ENCODE measurements at regions not wholly inside any gene's neighbourhood (a gene's known extent, or its start where the extent isn't known, plus 50 kb on each side); places are given as distances from the start of the nearest gene placed in this dataset.
A peak's percentile ranks its signal among the peaks of the same experiment; 100 is the strongest.

- Histone ChIP-seq H3K27me3 (ENCODE audit: control insufficient read depth, insufficient read depth, low read length) (no peaks in the 10 kb centered on the region), H3K9ac (ENCODE audit: low read length in 3 of 3) (no peak overlapping the region), H3K9me3 (ENCODE audit: control insufficient read depth in 2 of 3, insufficient read depth in 1 of 3, low read length in 3 of 3) (no peaks in the 10 kb centered on the region), H3K4me1 (ENCODE audit: control insufficient read depth in 2 of 3, insufficient read depth in 2 of 3, low read depth in 1 of 3, low read length in 3 of 3) (no peaks in the 10 kb centered on the region), H3K36me3 (ENCODE audit: control insufficient read depth in 2 of 3, insufficient read depth in 3 of 3, low read length in 3 of 3) (no peaks in the 10 kb centered on the region), H3K4me3 (ENCODE audit: low read length in 3 of 3) (no peak overlapping the region), H3K27ac (ENCODE audit: low read depth in 2 of 2, low read length in 2 of 2) (no peak overlapping the region)
- no peak for TF ChIP-seq CTCF (IDR thresholded peaks at IDR 0.05; ENCODE audit: borderline replicate concordance, extremely low read depth, insufficient read depth)
- FAIRE-seq (no peak), DNase-seq (no peak)
- intact Hi-C loops (cut with DNase I), result no loop called here
Observed at GRCh38 chr7:46852795-46853194, 729.1 kb downstream of the TNS3 start.

- H3K36me3 ChIP-seq (ENCODE audit: control insufficient read depth in 2 of 3, insufficient read depth in 3 of 3, low read length in 3 of 3), result no peaks in the 10 kb centered on the region
- H3K9ac ChIP-seq (ENCODE audit: low read length in 3 of 3), result no peak overlapping the region
- no peak for DNase-seq
- no peaks in the 10 kb centered on the region for H3K4me1 ChIP-seq (ENCODE audit: control insufficient read depth in 2 of 3, insufficient read depth in 2 of 3, low read depth in 1 of 3, low read length in 3 of 3)
- intact Hi-C loops (cut with DNase I), result no loop called here
- H3K9me3 ChIP-seq (ENCODE audit: control insufficient read depth in 2 of 3, insufficient read depth in 1 of 3, low read length in 3 of 3), result no peaks in the 10 kb centered on the region
- no peak overlapping the region for H3K4me3 ChIP-seq (ENCODE audit: low read length in 3 of 3)
- TF ChIP-seq CTCF (IDR thresholded peaks at IDR 0.05; ENCODE audit: borderline replicate concordance, extremely low read depth, insufficient read depth), result no peak
- FAIRE-seq, result no peak
- H3K27me3 ChIP-seq (ENCODE audit: control insufficient read depth, insufficient read depth, low read length), result no peaks in the 10 kb centered on the region
- no peak overlapping the region for H3K27ac ChIP-seq (ENCODE audit: low read depth in 2 of 2, low read length in 2 of 2)
Observed at GRCh38 chr7:46850563-46851330, 731.2 kb downstream of the TNS3 start.

GRCh38 chr7:46848944-46849343, 733.0 kb downstream of the TNS3 start:
- H3K27me3 ChIP-seq (ENCODE audit: control insufficient read depth, insufficient read depth, low read length), result no peaks in the 10 kb centered on the region
- intact Hi-C loops (cut with DNase I), result no loop called here
- H3K36me3 ChIP-seq (ENCODE audit: control insufficient read depth in 2 of 3, insufficient read depth in 3 of 3, low read length in 3 of 3), result no peaks in the 10 kb centered on the region
- no peak overlapping the region for H3K27ac ChIP-seq (ENCODE audit: low read depth in 2 of 2, low read length in 2 of 2)
- H3K9me3 ChIP-seq (ENCODE audit: control insufficient read depth in 2 of 3, insufficient read depth in 1 of 3, low read length in 3 of 3), result no peaks in the 10 kb centered on the region
- no peak for TF ChIP-seq CTCF (IDR thresholded peaks at IDR 0.05; ENCODE audit: borderline replicate concordance, extremely low read depth, insufficient read depth)
- no peak overlapping the region for H3K9ac ChIP-seq (ENCODE audit: low read length in 3 of 3)
- FAIRE-seq (no peak), DNase-seq (peak in 1 of 5 donors; percentile 12)
- no peak overlapping the region for H3K4me3 ChIP-seq (ENCODE audit: low read length in 3 of 3)
- H3K4me1 ChIP-seq (ENCODE audit: control insufficient read depth in 2 of 3, insufficient read depth in 2 of 3, low read depth in 1 of 3, low read length in 3 of 3), result no peaks in the 10 kb centered on the region

DNA sequence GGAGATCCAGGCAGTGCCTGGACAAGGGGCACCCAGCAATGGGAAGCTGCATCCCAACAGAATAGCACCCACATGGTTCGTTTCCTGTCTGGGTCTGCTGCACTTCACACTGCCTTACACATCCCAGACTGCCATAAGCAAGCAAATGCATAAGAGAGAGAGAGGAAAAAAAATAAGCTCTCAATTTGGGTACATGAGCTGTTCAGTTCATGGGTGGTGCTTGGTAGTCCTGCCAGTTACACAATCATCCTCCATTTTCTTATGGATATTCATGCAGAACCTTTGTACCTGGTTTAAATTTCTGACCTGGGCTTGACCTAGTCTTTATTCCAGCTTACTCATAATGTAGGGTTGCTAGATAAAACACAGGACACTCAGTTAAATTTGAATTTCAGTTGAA, 733.6 kb downstream of the TNS3 start:
- TF ChIP-seq CTCF (IDR thresholded peaks at IDR 0.05; ENCODE audit: borderline replicate concordance, extremely low read depth, insufficient read depth), result no peak
- H3K9me3 ChIP-seq (ENCODE audit: control insufficient read depth in 2 of 3, insufficient read depth in 1 of 3, low read length in 3 of 3), result no peaks in the 10 kb centered on the region
- no peak overlapping the region for H3K4me3 ChIP-seq (ENCODE audit: low read length in 3 of 3)
- H3K27ac ChIP-seq (ENCODE audit: low read depth in 2 of 2, low read length in 2 of 2), result no peak overlapping the region
- H3K27me3 ChIP-seq (ENCODE audit: control insufficient read depth, insufficient read depth, low read length), result no peaks in the 10 kb centered on the region
- H3K4me1 ChIP-seq (ENCODE audit: control insufficient read depth in 2 of 3, insufficient read depth in 2 of 3, low read depth in 1 of 3, low read length in 3 of 3), result no peaks in the 10 kb centered on the region
- intact Hi-C loops (cut with DNase I), result no loop called here
- no peaks in the 10 kb centered on the region for H3K36me3 ChIP-seq (ENCODE audit: control insufficient read depth in 2 of 3, insufficient read depth in 3 of 3, low read length in 3 of 3)
- FAIRE-seq, result no peak
- no peak overlapping the region for H3K9ac ChIP-seq (ENCODE audit: low read length in 3 of 3)
- no peak for DNase-seq
